ENCODE measurements at regions not wholly inside any gene's neighbourhood (a gene's known extent, or its start where the extent isn't known, plus 50 kb on each side); places are given as distances from the start of the nearest gene placed in this dataset.

- ChIA-PET POLR2A (no interaction called here), CTCF (no interaction called here)
- in situ Hi-C loops (cut with HindIII; ENCODE audit: low pct_unique_long_range_greater_than_20kb, low sequenced_read_pairs) (no loop called here), intact Hi-C loops (cut with micrococcal nuclease; ENCODE audit: unreplicated experiment) (no loop called here)
- H3K27ac ChIP-seq (ENCODE audit: low read length), result no peak overlapping the region
- no peaks in the 10 kb centered on the region for H3K9me3 ChIP-seq (ENCODE audit: control insufficient read depth, insufficient read depth, low read depth, low read length)
- TF ChIP-seq POLR2AphosphoS5 (IDR thresholded peaks at IDR 0.05; ENCODE audit: low read depth, low read length) (no peak), CTCF (IDR thresholded peaks at IDR 0.05) (no peak)
- TF ChIP-seq, protein P1, sequence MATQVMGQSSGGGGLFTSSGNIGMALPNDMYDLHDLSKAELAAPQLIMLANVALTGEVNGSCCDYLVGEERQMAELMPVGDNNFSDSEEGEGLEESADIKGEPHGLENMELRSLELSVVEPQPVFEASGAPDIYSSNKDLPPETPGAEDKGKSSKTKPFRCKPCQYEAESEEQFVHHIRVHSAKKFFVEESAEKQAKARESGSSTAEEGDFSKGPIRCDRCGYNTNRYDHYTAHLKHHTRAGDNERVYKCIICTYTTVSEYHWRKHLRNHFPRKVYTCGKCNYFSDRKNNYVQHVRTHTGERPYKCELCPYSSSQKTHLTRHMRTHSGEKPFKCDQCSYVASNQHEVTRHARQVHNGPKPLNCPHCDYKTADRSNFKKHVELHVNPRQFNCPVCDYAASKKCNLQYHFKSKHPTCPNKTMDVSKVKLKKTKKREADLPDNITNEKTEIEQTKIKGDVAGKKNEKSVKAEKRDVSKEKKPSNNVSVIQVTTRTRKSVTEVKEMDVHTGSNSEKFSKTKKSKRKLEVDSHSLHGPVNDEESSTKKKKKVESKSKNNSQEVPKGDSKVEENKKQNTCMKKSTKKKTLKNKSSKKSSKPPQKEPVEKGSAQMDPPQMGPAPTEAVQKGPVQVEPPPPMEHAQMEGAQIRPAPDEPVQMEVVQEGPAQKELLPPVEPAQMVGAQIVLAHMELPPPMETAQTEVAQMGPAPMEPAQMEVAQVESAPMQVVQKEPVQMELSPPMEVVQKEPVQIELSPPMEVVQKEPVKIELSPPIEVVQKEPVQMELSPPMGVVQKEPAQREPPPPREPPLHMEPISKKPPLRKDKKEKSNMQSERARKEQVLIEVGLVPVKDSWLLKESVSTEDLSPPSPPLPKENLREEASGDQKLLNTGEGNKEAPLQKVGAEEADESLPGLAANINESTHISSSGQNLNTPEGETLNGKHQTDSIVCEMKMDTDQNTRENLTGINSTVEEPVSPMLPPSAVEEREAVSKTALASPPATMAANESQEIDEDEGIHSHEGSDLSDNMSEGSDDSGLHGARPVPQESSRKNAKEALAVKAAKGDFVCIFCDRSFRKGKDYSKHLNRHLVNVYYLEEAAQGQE (IDR thresholded peaks at IDR 0.05; ENCODE audit: insufficient read depth in 1 of 2, low read depth in 2 of 2, low read length in 1 of 2), result no peak
- DNase-seq (ENCODE audit: low read depth, low spot score) (no peak), ATAC-seq (no peak)
- no peaks in the 10 kb centered on the region for H3K4me1 ChIP-seq (ENCODE audit: control insufficient read depth, insufficient read depth, low read length)
- H3K36me3 ChIP-seq (ENCODE audit: control insufficient read depth, insufficient read depth, low read length), result no peaks in the 10 kb centered on the region
- no TSS peak for BruUV-seq (replicated peaks)
- no peaks in the 10 kb centered on the region for H3K27me3 ChIP-seq (ENCODE audit: control insufficient read depth, insufficient read depth, low read length)
- no peak overlapping the region for H3K4me3 ChIP-seq (ENCODE audit: low read depth in 2 of 2, low read length in 2 of 2)
Measured at GRCh38 chrX:65837875-65838549, 170.6 kb downstream of the MSN start.

DNA sequence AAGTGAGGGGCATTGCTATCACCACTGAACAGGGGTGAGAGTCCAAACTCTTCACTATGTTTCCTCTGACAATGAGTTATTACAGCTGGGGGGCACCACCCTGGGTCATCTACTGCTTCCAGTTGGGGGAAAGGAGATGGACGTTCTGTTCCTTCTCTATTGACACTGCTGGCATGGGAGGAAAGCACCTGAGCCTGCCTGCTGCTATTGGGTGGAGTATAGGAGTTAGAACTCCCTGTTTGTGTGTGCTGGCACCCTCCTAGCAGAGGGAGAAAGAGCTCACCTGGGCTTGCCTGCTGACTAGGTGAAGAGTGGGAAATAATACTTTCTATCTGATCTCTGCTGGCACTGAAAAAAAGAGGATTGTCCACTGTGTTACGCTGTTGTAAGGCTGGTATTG, 163.8 kb downstream of the MSN start:
- Histone ChIP-seq H3K27ac (ENCODE audit: low read length) (no peak overlapping the region), H3K4me1 (ENCODE audit: control insufficient read depth, insufficient read depth, low read length) (no peaks in the 10 kb centered on the region), H3K4me3 (ENCODE audit: low read depth in 2 of 2, low read length in 2 of 2) (no peak overlapping the region), H3K9me3 (ENCODE audit: control insufficient read depth, insufficient read depth, low read depth, low read length) (no peaks in the 10 kb centered on the region), H3K27me3 (ENCODE audit: control insufficient read depth, insufficient read depth, low read length) (no peaks in the 10 kb centered on the region), H3K36me3 (ENCODE audit: control insufficient read depth, insufficient read depth, low read length) (no peaks in the 10 kb centered on the region)
- ChIA-PET POLR2A (no interaction called here), CTCF (no interaction called here)
- TF ChIP-seq SIN3A (IDR thresholded peaks at IDR 0.05; ENCODE audit: borderline replicate concordance, insufficient read depth, low read depth, low read length) (no peak), CTCF (IDR thresholded peaks at IDR 0.05) (no peak), TCF7L2 (IDR thresholded peaks at IDR 0.05; ENCODE audit: low read depth, low read length) (no peak), POLR2AphosphoS5 (IDR thresholded peaks at IDR 0.05; ENCODE audit: low read depth, low read length) (no peak)
- TF ChIP-seq, protein P1 (IDR thresholded peaks at IDR 0.05; ENCODE audit: insufficient read depth in 1 of 2, low read depth in 2 of 2, low read length in 1 of 2), result no peak
- in situ Hi-C loops (cut with HindIII; ENCODE audit: low pct_unique_long_range_greater_than_20kb, low sequenced_read_pairs) (no loop called here), intact Hi-C loops (cut with micrococcal nuclease; ENCODE audit: unreplicated experiment) (no loop called here)
- no peak for ATAC-seq
- no TSS peak for BruUV-seq (replicated peaks)
- no peak for DNase-seq (ENCODE audit: low read depth, low spot score)
